ENCODE measurements at regions not wholly inside any gene's neighbourhood (a gene's known extent, or its start where the extent isn't known, plus 50 kb on each side); places are given as distances from the start of the nearest gene placed in this dataset.
A peak's percentile ranks its signal among the peaks of the same experiment; 100 is the strongest.

- no peak for FAIRE-seq
Observed at GRCh38 chr5:68757626-68758212, 336.1 kb upstream of the SLC30A5 start.

GRCh38 chr5:68759593-68759992 lies 334.2 kb upstream of the SLC30A5 start:
- FAIRE-seq, result no peak

GRCh38 chr5:68762201-68762600 lies 331.6 kb upstream of the SLC30A5 start:
- FAIRE-seq, result no peak

GRCh38 chr5:68766952-68767464 lies 326.8 kb upstream of the SLC30A5 start:
- no peak for FAIRE-seq

GRCh38 chr5:68770551-68770950 lies 323.3 kb upstream of the SLC30A5 start:
- no peak for FAIRE-seq

GRCh38 chr5:68771221-68771620 lies 322.6 kb upstream of the SLC30A5 start:
- FAIRE-seq, result no peak

GRCh38 chr5:68771732-68772131 lies 322.1 kb upstream of the SLC30A5 start:
- no peak for FAIRE-seq

- no peak for FAIRE-seq
Observed at GRCh38 chr5:68776381-68776780, 317.4 kb upstream of the SLC30A5 start.

- no peak for FAIRE-seq
Observed at GRCh38 chr5:68777135-68777534, 316.7 kb upstream of the SLC30A5 start.

- FAIRE-seq, result no peak
Observed at GRCh38 chr5:68778484-68778883, 315.3 kb upstream of the SLC30A5 start.

GRCh38 chr5:68780299-68780955 lies 313.4 kb upstream of the SLC30A5 start:
- FAIRE-seq, result peak; percentile 63

GRCh38 chr5:68793074-68793473 lies 300.7 kb upstream of the SLC30A5 start:
- FAIRE-seq, result no peak

GRCh38 chr5:68793993-68794392 lies 299.8 kb upstream of the SLC30A5 start:
- no peak for FAIRE-seq

GRCh38 chr5:68795190-68795589 lies 298.6 kb upstream of the SLC30A5 start:
- no peak for FAIRE-seq

- FAIRE-seq, result no peak
Observed at GRCh38 chr5:68798877-68799843, 294.7 kb upstream of the SLC30A5 start.

- FAIRE-seq, result no peak
Observed at GRCh38 chr5:68802430-68802829, 291.4 kb upstream of the SLC30A5 start.

- no peak for FAIRE-seq
Observed at GRCh38 chr5:68803881-68804319, 289.9 kb upstream of the SLC30A5 start.

- FAIRE-seq, result no peak
Observed at GRCh38 chr5:68804343-68804742, 289.5 kb upstream of the SLC30A5 start.

GRCh38 chr5:68805444-68805843 lies 288.4 kb upstream of the SLC30A5 start:
- no peak for FAIRE-seq

- FAIRE-seq, result no peak
Observed at GRCh38 chr5:68817632-68818031, 276.2 kb upstream of the SLC30A5 start.

GRCh38 chr5:68818057-68818695 lies 275.6 kb upstream of the SLC30A5 start:
- FAIRE-seq, result no peak

- FAIRE-seq, result no peak
Observed at GRCh38 chr5:68818870-68819269, 274.9 kb upstream of the SLC30A5 start.

GRCh38 chr5:68821056-68821455 lies 272.8 kb upstream of the SLC30A5 start:
- FAIRE-seq, result no peak

All from endometrium (tissue), 2 donors.